ENCODE measurements at regions not wholly inside any gene's neighbourhood (a gene's known extent, or its start where the extent isn't known, plus 50 kb on each side); places are given as distances from the start of the nearest gene placed in this dataset.
"Not testable (repeated sequence)": the region's sequence is repeated elsewhere in the genome, so short reads cannot be mapped to it uniquely, and the experiment has no call there.

DNA sequence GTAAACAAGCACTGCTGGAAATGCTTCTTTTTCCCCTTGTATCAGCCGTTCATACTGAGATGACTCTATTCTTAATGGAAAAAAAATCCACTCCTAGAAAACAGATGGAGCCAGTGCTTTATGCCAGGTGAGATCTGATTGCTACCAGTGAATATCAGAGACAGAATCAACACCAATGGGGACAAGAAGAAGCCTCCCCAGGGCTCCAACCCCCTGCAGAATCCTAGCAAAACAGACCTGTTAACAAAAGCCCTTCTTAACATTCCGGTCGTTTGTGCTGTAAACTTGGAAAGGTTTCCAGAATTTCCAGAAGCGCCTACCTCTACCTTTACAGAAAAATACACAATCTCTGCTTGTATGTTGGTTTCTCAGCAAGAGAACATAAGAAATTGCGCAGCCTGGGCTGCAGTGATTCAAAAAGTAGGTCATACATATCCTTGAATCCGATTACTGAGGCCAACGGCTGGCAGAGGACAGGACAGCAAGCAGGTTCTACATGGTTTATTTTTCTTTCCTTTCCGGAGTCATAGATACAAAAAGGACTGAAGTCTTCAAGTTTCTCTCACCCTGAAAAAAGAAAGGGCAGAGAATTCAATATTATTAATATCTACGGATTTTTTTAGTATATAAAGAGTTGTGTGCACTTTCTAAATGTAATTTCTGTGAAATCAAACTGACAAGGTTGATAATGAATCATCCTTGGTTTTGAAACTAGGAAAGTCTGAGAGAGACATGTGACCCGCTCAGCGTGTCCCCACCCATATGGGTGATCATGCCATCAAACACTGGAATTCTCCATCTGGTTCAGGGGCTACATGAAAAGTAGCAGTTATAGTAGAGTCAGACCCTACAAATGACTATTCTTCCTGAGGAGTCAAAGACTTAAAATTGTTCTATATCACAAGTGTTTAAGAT, 266.7 kb upstream of the MGAT5 start:
- DNase-seq, result no peak

DNA sequence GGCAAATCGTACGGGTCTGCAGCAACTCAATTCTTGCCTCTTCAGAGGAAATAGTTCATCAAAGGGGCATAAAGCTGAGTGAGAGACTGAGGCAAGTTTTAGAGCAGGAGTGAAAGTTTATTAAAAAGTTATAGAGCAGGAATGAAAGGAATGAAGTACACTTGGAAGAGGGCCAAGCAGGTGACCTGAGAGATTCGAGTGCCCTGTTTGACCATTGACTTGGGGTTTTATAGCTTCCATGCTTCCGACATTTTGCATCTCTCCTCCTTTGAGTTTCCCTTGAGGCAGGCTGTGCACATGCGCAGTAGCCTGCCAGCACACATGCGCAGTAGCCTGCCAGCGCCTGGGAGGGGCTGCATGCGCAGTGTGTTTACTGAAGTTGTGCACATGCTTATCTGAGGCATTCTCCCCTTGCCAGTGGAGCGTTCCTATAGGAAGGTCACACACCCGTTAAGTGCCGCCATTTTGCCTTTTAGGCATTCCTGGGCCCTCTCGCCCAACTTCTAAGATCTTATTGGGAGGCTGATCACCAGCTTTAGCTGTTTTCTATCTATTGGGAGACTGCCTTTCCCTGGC, 265.5 kb upstream of the MGAT5 start:
- no peak for DNase-seq

- no peak for DNase-seq
These were observed 262.2 kb upstream of the MGAT5 start for GRCh38 chr2:133991606-133992168.

DNA sequence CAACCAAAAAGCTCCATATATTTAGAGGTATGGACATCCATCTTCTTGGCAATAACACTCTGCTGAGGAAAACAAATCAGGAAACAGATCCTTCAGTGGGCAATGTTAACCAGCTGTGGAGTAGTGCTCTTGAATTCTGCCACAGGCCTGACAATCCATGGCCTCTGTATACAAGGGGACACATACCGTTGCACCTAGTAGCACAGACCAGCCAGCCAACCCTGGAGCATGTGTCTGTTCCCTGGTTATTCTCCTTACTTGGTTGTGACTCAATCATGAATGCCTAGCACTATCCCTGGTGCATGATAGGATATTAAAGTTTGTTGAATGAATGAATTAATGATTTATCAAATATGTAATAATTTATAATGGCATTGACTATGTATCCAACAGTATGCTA, 261.4 kb upstream of the MGAT5 start:
- no peak for DNase-seq

DNA sequence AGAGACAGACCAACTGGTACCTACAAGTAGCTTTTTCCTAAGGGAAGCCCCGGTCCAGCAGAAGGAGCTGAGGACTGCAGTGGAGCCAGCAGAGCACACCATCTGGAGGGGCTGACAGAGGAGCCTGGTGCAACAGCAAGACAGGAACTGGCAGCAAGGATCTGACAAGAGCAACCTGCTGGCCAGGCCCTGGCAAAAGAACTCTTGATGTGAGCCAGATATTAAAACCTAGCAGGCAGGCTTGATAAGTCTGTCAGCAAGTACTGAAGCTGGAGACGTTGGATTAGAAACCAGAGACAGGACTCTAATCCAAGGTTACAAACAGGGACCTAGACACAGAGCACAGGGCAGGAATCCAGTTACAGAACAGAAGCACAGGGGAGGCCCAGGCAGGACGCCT, 260.7 kb upstream of the MGAT5 start:
- no peak for DNase-seq

- DNase-seq, result not testable (repeated sequence)
These were observed 255.1 kb upstream of the MGAT5 start for GRCh38 chr2:133998726-133999125.

GRCh38 chr2:134002391-134002790, 251.5 kb upstream of the MGAT5 start:
- DNase-seq, result no peak

DNA sequence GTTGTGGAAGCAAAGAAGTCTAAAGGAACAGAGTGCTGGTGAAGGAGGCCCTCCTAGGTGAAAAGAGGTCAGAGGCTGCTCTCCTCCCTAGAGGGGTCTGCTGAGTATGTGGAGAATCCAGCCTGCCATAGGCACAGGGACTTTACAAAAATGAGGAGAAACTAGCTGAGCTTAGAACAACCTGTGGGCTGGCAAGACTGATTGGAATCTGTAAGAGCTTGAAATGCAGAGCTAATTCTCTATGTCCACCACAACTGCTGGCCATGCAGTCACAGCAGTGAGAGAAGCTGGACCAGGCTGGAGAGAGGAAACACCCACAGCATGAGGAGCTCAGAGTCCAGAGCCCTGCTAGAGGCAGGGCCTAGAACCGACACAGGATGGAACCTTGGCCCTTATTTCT, 251.0 kb upstream of the MGAT5 start:
- no peak for DNase-seq

DNA sequence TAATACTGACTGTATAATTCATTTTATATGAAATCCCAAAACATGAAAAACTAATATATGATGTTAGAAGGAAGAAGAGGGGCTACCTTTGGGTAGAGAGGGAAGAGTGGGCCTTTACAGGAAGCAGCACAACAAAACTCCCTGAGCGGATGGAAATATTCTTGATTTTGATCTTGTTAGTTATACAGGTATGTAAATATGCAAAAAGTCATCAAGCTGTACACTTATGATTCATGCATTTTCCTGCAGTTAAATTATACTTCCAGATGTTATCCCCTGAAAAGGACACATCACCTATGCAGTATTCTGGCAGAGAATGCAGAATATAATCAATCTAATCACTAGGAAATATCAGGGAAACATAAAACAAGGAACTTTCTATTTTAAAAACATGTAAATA, 249.4 kb upstream of the MGAT5 start:
- no peak for DNase-seq

DNA sequence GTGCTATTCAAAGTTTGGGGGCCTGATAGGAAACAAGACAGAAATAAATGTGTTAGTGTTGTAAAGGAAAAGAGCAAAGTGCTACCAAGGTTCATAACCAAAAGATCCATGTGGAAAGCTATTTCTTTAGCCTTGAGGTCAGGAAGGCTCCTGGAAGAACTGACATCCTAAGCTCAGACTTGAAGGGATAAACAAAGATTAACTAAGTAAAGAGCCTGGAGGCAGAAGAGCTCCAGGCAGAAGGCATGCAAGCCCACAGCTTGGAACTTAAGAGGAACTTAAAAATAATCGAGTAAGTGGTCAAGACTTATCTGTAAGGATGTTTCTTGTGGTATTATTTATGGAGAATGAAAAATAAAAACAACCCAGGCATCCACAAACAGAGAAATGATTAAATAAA, 245.0 kb upstream of the MGAT5 start:
- no peak for DNase-seq

DNA sequence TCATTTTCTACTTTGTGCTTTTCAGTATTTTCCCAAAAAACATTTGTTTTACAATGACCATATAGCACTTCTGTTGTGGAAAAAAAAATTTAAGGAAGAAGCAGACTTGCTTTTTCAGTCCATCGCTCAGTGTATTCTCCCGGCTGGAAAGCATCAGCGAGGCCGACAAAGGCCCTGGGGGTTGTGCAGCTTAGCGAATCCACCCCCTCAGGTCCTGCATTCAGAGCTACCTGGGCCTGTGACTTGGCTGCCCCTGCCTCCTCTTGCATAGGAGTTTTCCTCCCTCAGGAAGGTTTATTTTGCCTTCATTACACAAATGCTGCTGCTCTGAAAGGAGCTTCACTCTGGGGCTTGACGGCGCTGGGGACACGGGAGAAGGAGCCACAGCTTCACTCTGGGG, 244.4 kb upstream of the MGAT5 start:
- DNase-seq, result no peak

DNA sequence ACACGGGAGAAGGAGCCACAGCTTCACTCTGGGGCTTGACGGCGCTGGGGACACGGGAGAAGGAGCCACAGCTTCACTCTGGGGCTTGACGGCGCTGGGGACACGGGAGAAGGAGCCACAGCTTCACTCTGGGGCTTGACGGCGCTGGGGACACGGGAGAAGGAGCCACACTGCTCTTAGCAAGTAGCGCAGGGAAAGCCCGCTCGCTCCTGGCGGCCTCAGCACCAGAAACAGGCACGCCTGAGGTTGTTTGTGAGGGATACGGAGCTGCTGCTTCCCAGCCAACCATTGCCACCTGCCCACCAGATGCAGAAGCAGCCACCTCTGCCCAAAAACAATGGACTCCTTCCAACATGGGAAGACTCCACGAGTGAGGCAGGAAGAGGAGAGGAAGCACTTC, 244.0 kb upstream of the MGAT5 start:
- DNase-seq, result not testable (repeated sequence)

- DNase-seq, result no peak
These were observed 241.8 kb upstream of the MGAT5 start for GRCh38 chr2:134011936-134012586.

DNA sequence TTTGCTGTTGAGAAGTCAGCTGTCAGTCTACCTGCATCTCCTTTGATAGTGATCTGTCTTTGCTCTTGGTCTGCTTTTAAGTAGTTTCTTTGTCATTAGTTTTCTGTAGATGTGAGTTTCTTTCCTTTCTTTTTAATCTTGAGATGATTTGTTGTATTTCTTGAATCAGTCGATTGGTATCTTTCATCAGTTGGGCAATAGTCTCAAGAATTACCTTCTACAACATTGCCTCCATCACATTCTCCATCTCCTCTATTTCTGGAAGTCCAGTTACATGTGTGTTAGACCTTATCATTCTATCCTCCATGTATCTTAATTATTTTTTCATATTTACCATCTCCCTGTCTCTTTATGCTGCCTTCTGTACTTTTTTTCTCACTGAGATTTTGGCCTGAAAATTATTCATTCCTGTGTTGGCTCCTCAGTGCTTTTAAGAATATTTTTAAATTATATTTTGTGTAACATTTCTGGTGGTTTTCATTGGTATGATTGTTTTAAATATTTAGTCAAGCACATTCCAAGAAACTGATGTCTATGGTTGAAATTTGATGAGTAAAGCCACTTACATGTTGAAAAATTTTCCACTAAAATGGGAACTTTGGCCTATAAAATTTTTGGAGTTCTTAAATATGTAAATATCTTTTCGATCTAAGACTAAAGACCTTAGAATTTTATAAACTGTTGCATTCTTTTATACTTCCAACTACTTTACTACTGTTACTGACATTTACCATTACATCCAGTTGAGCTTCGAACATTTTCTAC, 239.5 kb upstream of the MGAT5 start:
- DNase-seq, result no peak

- no peak for DNase-seq
These were observed 234.0 kb upstream of the MGAT5 start for GRCh38 chr2:134019871-134020270.

DNA sequence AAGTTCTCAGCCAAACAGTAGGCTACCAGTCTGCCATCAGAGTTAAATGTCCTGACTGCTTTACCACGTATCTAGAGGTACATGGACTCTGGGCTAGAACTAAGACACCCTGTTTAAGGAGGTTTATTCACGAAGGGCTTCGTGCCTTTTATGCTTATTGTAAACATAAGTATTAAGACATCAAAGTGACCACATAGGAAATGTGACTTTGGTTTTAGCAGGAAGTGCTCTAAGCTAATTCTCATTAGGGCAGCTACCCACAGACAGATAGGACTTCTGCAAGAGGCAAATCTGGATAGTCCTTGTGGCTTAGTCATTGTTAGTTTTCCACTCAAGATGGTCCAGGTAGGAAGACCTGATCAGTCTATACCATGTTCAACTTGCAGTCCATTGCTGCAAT, 233.3 kb upstream of the MGAT5 start:
- DNase-seq, result no peak

GRCh38 chr2:134021830-134022524, 231.9 kb upstream of the MGAT5 start:
- no peak for DNase-seq

- DNase-seq, result no peak
These were observed 230.0 kb upstream of the MGAT5 start for GRCh38 chr2:134023854-134024253.

- no peak for DNase-seq
These were observed 225.9 kb upstream of the MGAT5 start for GRCh38 chr2:134027980-134028379.

DNA sequence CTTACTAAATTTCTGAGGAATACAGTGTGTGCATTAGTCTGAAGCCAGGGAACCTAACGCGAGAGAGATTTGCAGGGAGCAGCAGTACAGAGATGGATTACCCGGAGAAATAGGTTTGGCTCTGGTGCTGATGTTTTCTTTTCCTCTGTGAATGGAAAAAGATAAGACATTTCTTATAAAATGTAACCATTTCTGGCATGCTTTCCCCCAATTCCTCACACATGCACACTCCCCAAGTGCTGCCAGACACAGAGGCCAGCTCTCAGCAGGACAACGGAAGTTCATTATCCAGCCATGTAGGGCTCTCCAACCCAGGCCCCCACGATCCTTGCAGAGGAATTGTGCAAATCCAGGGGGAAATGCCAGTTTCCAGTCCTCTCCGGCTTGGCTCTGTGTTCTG, 224.5 kb upstream of the MGAT5 start:
- DNase-seq, result no peak

DNA sequence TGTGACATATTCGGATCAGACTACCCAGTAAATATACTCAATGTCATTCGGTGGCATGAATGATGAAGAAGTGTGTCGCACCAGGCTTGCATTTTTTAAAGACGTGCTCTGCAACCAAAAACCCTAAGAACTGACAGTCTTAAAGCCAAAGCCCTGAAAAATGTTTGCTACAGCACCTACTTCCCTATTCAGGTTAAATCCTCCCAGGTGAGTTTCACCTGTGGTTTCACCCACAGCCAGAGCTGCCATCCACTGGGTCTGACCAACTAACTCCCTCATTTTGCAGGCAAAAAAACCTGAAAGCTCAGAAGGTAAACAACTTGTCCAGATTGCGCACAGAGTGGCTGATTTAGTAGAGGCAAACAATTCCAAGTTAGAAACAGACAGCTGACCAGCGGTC, 222.3 kb upstream of the MGAT5 start:
- no peak for DNase-seq

GRCh38 chr2:134035605-134036370, 218.1 kb upstream of the MGAT5 start:
- DNase-seq, result no peak

Measured in NCI-H2081 (cell line).